ENCODE measurements at regions not wholly inside any gene's neighbourhood (a gene's known extent, or its start where the extent isn't known, plus 50 kb on each side); places are given as distances from the start of the nearest gene placed in this dataset.

DNA sequence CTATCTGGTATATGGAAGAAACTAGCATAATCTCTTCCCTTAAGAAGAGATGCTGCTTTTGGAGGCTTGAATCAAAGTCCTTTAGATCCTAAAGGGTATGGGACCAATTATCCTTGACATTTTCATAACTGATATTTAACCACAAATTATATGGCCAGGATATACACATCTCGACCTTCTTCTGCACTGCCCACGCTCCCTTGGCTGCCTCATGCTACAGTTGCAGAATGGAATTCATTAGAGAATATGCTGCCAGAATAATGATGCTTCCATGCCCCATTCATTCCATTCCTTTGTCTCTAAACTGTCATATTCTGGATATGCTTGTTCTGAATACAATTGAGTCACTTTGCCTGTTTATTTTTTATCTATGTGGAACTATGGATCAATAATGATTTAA, 157.1 kb upstream of the PACRGL start:
- TF ChIP-seq MTA1 (CRISPR knock-in tag; IDR thresholded peaks at IDR 0.05; ENCODE audit: borderline replicate concordance) (no peak), SUZ12 (IDR thresholded peaks at IDR 0.05; ENCODE audit: low read depth, low read length) (no peak), CREB1 (IDR thresholded peaks at IDR 0.05) (no peak), CREB1 (CRISPR knock-in tag; IDR thresholded peaks at IDR 0.05) (no peak), ZNF274 (CRISPR knock-in tag; IDR thresholded peaks at IDR 0.05) (no peak), ZNF34 (CRISPR knock-in tag; IDR thresholded peaks at IDR 0.05; ENCODE audit: borderline replicate concordance) (no peak), ARNT (IDR thresholded peaks at IDR 0.05) (no peak)
- TF ChIP-seq, protein P1, sequence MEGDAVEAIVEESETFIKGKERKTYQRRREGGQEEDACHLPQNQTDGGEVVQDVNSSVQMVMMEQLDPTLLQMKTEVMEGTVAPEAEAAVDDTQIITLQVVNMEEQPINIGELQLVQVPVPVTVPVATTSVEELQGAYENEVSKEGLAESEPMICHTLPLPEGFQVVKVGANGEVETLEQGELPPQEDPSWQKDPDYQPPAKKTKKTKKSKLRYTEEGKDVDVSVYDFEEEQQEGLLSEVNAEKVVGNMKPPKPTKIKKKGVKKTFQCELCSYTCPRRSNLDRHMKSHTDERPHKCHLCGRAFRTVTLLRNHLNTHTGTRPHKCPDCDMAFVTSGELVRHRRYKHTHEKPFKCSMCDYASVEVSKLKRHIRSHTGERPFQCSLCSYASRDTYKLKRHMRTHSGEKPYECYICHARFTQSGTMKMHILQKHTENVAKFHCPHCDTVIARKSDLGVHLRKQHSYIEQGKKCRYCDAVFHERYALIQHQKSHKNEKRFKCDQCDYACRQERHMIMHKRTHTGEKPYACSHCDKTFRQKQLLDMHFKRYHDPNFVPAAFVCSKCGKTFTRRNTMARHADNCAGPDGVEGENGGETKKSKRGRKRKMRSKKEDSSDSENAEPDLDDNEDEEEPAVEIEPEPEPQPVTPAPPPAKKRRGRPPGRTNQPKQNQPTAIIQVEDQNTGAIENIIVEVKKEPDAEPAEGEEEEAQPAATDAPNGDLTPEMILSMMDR (CRISPR knock-in tag; IDR thresholded peaks at IDR 0.05): no peak
- TF ChIP-seq, protein P2, sequence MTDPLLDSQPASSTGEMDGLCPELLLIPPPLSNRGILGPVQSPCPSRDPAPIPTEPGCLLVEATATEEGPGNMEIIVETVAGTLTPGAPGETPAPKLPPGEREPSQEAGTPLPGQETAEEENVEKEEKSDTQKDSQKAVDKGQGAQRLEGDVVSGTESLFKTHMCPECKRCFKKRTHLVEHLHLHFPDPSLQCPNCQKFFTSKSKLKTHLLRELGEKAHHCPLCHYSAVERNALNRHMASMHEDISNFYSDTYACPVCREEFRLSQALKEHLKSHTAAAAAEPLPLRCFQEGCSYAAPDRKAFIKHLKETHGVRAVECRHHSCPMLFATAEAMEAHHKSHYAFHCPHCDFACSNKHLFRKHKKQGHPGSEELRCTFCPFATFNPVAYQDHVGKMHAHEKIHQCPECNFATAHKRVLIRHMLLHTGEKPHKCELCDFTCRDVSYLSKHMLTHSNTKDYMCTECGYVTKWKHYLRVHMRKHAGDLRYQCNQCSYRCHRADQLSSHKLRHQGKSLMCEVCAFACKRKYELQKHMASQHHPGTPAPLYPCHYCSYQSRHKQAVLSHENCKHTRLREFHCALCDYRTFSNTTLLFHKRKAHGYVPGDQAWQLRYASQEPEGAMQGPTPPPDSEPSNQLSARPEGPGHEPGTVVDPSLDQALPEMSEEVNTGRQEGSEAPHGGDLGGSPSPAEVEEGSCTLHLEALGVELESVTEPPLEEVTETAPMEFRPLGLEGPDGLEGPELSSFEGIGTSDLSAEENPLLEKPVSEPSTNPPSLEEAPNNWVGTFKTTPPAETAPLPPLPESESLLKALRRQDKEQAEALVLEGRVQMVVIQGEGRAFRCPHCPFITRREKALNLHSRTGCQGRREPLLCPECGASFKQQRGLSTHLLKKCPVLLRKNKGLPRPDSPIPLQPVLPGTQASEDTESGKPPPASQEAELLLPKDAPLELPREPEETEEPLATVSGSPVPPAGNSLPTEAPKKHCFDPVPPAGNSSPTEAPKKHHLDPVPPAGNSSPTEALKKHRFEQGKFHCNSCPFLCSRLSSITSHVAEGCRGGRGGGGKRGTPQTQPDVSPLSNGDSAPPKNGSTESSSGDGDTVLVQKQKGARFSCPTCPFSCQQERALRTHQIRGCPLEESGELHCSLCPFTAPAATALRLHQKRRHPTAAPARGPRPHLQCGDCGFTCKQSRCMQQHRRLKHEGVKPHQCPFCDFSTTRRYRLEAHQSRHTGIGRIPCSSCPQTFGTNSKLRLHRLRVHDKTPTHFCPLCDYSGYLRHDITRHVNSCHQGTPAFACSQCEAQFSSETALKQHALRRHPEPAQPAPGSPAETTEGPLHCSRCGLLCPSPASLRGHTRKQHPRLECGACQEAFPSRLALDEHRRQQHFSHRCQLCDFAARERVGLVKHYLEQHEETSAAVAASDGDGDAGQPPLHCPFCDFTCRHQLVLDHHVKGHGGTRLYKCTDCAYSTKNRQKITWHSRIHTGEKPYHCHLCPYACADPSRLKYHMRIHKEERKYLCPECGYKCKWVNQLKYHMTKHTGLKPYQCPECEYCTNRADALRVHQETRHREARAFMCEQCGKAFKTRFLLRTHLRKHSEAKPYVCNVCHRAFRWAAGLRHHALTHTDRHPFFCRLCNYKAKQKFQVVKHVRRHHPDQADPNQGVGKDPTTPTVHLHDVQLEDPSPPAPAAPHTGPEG (CRISPR knock-in tag; IDR thresholded peaks at IDR 0.05): no peak
